Thoracic aorta (tissue), 2 donors: ENCODE measurements at regions not wholly inside any gene's neighbourhood (a gene's known extent, or its start where the extent isn't known, plus 50 kb on each side); places are given as distances from the start of the nearest gene placed in this dataset.

Experiments used
- ATAC-seq: fragments of 150-250 bp; one replicate; pipeline ENCODE4 v1.8.0; 2017; ENCODE audit warnings: low read depth; ENCODE audit not compliant: insufficient number of reproducible peaks, low FRiP score
- DNase-seq: peaks from one replicate; pipeline ENCODE4 v3.0.0-alpha.2; 2020; ENCODE audit warnings: low spot score
- H3K27ac ChIP-seq, 2 donors: fragments of 200-600 bp; sonication (generic); 1 replicate in 1 of 2; 2 replicates in 1 of 2; pipeline ENCODE4 v1.5.1; 2016; ENCODE audit warnings: mild to moderate bottlenecking in 2 of 2, moderate library complexity in 2 of 2
- H3K27me3 ChIP-seq: fragments of 200-600 bp; sonication (generic); replicated peaks from 2 replicates; pipeline ENCODE4 v1.6.0; 2016; ENCODE audit warnings: mild to moderate bottlenecking; ENCODE audit not compliant: insufficient read depth
- H3K36me3 ChIP-seq: fragments of 200-600 bp; sonication (generic); one replicate; pipeline ENCODE4 v1.5.1; 2016
- H3K4me1 ChIP-seq, 2 donors: fragments of 200-600 bp; sonication (generic); 1 replicate in 1 of 2; 2 replicates in 1 of 2; pipeline versions ENCODE4 v1.5.1 to v1.6.0; 2016; ENCODE audit warnings: low read depth in 2 of 2, mild to moderate bottlenecking in 1 of 2; ENCODE audit not compliant: control insufficient read depth in 1 of 2
- H3K4me3 ChIP-seq: fragments of 200-600 bp; sonication (generic); 2 replicates; pipeline ENCODE4 v1.5.1; 2016; ENCODE audit warnings: mild to moderate bottlenecking
- H3K9me3 ChIP-seq: fragments of 200-600 bp; sonication (generic); 2 replicates; pipeline ENCODE4 v1.5.1; 2016
- CTCF ChIP-seq: fragments of 200-600 bp; sonication (generic); IDR thresholded peaks from one replicate; pipeline ENCODE4 v1.5.1; 2019; ENCODE audit warnings: antibody characterized with exemption

- Histone ChIP-seq H3K4me1 (no peaks in the 10 kb centered on the region), H3K27me3 (no peaks in the 10 kb centered on the region), H3K4me3 (no peak overlapping the region), H3K27ac (no peak overlapping the region), H3K9me3 (no peaks in the 10 kb centered on the region), H3K36me3 (no peaks in the 10 kb centered on the region)
- no peak for DNase-seq
- ATAC-seq: no peak
- TF ChIP-seq CTCF: no peak
Observed at GRCh38 chr18:21949326-21950015, 208.9 kb downstream of the MIB1 start.

- Histone ChIP-seq H3K36me3 (no peaks in the 10 kb centered on the region), H3K27ac (no peak overlapping the region), H3K9me3 (no peaks in the 10 kb centered on the region), H3K4me3 (no peak overlapping the region), H3K4me1 (no peaks in the 10 kb centered on the region), H3K27me3 (no peaks in the 10 kb centered on the region)
- TF ChIP-seq CTCF: peak; percentile 90
- ATAC-seq (no peak), DNase-seq (peak; percentile 15)
Observed at GRCh38 chr18:21955757-21956652, 213.4 kb upstream of the GATA6 start.

- ATAC-seq: no peak
- no peaks in the 10 kb centered on the region for H3K9me3 ChIP-seq
- TF ChIP-seq CTCF: no peak
- no peaks in the 10 kb centered on the region for H3K27me3 ChIP-seq
- no peak for DNase-seq
- H3K36me3 ChIP-seq: no peaks in the 10 kb centered on the region
- no peak overlapping the region for H3K4me3 ChIP-seq
- no peaks in the 10 kb centered on the region for H3K4me1 ChIP-seq
- H3K27ac ChIP-seq: no peak overlapping the region
Observed at GRCh38 chr18:21958263-21958662, 211.1 kb upstream of the GATA6 start.

GRCh38 chr18:21958707-21959450 is 210.5 kb upstream of the GATA6 start:
- DNase-seq: no peak
- ATAC-seq: no peak
- no peaks in the 10 kb centered on the region for H3K9me3 ChIP-seq
- no peaks in the 10 kb centered on the region for H3K4me1 ChIP-seq
- H3K27ac ChIP-seq: no peak overlapping the region
- TF ChIP-seq CTCF: no peak
- H3K4me3 ChIP-seq: no peak overlapping the region
- H3K36me3 ChIP-seq: no peaks in the 10 kb centered on the region
- no peaks in the 10 kb centered on the region for H3K27me3 ChIP-seq

GRCh38 chr18:21960189-21960588 is 209.2 kb upstream of the GATA6 start:
- Histone ChIP-seq H3K4me1 (no peaks in the 10 kb centered on the region), H3K4me3 (no peak overlapping the region), H3K27ac (no peak overlapping the region), H3K36me3 (no peaks in the 10 kb centered on the region), H3K27me3 (no peaks in the 10 kb centered on the region), H3K9me3 (no peaks in the 10 kb centered on the region)
- no peak for TF ChIP-seq CTCF
- no peak for ATAC-seq
- no peak for DNase-seq
